NT2/D1 (cell line): ENCODE measurements at regions not wholly inside any gene's neighbourhood (a gene's known extent, or its start where the extent isn't known, plus 50 kb on each side); places are given as distances from the start of the nearest gene placed in this dataset.

Experiments
- DNase-seq: peaks from one replicate; pipeline ENCODE4 v3.0.0-alpha.2; 2011; ENCODE audit warnings: low read depth, low spot score
- H3K27me3 ChIP-seq: 2 replicates; pipeline ENCODE4 v1.6.0; 2011; ENCODE audit warnings: mild to moderate bottlenecking; ENCODE audit not compliant: insufficient read length, insufficient read depth
- H3K36me3 ChIP-seq: 2 replicates; pipeline ENCODE4 v1.6.1; 2011; ENCODE audit warnings: mild to moderate bottlenecking, low read length, mixed read lengths; ENCODE audit not compliant: insufficient read depth, insufficient read length
- H3K4me1 ChIP-seq: 2 replicates; pipeline ENCODE4 v1.5.1; 2011; ENCODE audit not compliant: insufficient read depth, insufficient read length
- H3K4me3 ChIP-seq: 2 replicates; pipeline ENCODE4 v1.5.1; 2011; ENCODE audit warnings: low read depth; ENCODE audit not compliant: insufficient read length
- H3K9ac ChIP-seq: 2 replicates; pipeline ENCODE4 v1.6.0; 2011; ENCODE audit warnings: low read depth; ENCODE audit not compliant: insufficient read length
- H3K9me3 ChIP-seq: 2 replicates; pipeline ENCODE4 v1.5.1; 2011; ENCODE audit warnings: mild to moderate bottlenecking, low read length; ENCODE audit not compliant: insufficient read depth
- SUZ12 ChIP-seq: IDR thresholded peaks from 2 replicates; pipeline ENCODE4 v1.6.1; 2011; ENCODE audit not compliant: insufficient read length, insufficient read depth; ENCODE audit errors: extremely low read depth
- YY1 ChIP-seq: IDR thresholded peaks from 2 replicates; pipeline ENCODE4 v1.6.1; 2011; ENCODE audit not compliant: insufficient read length, insufficient read depth
- ZNF274 ChIP-seq: IDR thresholded peaks from 2 replicates; pipeline ENCODE4 v1.6.1; 2011; ENCODE audit warnings: mild to moderate bottlenecking, low read depth, low read length

DNA sequence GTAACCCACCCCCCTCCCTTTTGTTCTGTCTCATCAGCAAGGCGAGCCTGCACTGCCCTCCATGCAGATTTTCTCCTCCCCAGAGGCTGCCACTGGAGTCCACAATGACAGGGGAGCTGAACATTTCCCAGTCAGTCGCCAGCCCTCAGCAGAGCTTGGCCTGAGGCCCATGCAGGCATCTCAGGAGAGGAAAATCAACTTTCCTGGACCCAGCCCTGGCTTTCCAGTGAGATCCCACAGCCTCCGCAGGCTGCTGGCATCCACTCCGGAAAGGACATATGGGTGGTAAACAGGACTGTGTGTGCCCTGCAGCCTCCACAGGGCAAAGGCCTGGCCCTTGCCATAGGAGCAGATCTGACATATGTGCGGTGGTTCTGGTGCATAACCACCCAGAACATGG lies 253.8 kb downstream of the TNS1 start:
- Histone ChIP-seq H3K9ac (no peak overlapping the region), H3K4me3 (no peak overlapping the region), H3K9me3 (0 out of 2 replicates have a peak, but pooled peaks cover 5% of the 10 kb centered on the region), H3K4me1 (peaks cover 3% of the 10 kb centered on the region), H3K36me3 (no peaks in the 10 kb centered on the region), H3K27me3 (no peaks in the 10 kb centered on the region)
- TF ChIP-seq ZNF274 (no peak), YY1 (no peak), SUZ12 (no peak)
- DNase-seq, result no peak

DNA sequence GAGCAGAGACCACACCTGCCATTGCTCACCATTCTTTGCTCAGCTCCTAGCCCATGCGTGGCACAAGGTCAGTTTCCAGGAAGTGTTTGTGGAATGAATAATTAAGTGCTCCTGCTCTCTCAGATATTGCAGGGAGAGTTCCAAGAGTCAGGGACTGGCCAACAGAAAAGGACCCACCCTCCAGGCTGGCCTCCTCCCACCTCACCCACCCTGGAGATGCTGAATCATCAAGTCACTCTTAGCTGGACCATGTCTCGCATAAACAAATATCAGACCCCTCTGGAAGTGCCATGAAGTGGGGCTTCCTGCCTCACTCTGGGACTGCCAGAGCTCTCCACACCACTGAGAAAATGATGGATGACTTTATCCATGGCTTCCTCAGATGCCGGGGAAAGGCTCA lies 256.0 kb downstream of the TNS1 start:
- H3K36me3 ChIP-seq, result no peaks in the 10 kb centered on the region
- no peak overlapping the region for H3K9ac ChIP-seq
- no peak overlapping the region for H3K4me3 ChIP-seq
- no peak for TF ChIP-seq YY1
- no peak for TF ChIP-seq ZNF274
- TF ChIP-seq SUZ12, result no peak
- peaks cover 3% of the 10 kb centered on the region for H3K4me1 ChIP-seq
- no peaks in the 10 kb centered on the region for H3K27me3 ChIP-seq
- 0 out of 2 replicates have a peak, but pooled peaks cover 5% of the 10 kb centered on the region for H3K9me3 ChIP-seq
- DNase-seq, result no peak

DNA sequence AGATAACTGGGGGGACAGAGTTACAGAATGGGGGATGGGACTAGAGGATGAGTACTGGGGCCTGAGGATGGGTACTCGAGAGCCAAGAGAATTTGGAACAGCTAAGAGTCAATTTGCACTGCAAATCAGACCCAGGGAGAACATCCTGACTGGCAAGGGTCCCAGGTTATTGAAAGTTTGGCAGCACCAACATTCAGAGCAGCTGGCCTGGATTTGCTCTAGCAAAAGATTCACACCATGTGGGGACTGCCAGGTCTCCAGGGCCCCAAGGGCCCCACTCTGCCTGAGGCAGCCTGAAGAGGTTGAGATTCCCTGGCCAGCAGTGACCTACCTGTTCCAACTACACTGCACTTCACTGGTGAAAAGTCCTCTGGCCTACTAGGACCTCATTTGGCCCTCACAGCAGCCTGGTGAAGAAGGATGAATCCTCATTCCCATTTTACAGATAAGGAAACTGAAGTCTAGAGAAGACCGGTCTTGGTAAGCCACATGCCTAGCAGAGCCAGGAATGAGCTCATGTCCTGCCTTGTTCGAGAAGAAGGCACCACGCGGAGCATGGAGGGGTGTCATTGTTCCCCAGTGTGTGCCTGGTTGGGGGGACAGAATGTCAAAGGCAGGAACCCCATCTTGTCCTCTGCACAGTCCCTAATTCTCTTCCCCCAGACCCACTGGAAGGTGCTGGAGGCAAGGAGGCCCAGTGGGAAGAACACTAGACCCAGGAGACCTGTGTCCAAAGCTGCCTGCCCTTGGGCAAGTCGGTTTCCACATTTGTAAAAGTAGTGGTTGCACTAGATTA lies 258.6 kb downstream of the TNS1 start:
- DNase-seq, result no peak
- H3K9ac ChIP-seq, result no peak overlapping the region

DNA sequence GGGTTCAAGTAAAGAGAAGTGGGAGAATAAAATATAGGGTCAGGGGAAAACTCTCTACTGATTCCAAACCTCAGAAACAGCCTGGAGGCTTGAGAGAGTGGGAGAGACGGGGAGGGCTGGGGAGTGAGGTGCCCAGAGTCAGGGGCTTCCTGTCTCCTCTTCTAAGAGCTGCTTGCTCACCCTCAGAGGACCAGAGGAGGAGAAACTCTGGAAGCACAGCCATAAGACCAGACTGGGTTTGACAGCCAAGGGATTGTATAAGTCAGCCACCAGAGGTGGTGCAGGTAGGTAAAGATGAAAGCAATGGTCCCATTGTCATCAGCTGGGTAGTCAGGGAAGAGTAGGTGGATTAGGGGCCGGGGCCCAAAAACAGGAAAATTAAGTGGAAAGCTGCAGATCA lies 259.4 kb downstream of the TNS1 start:
- TF ChIP-seq SUZ12, result no peak
- no peak for TF ChIP-seq ZNF274
- TF ChIP-seq YY1, result no peak
- no peak overlapping the region for H3K9ac ChIP-seq
- no peaks in the 10 kb centered on the region for H3K27me3 ChIP-seq
- DNase-seq, result no peak
- no peak overlapping the region for H3K4me3 ChIP-seq
- H3K36me3 ChIP-seq, result no peaks in the 10 kb centered on the region
- H3K9me3 ChIP-seq, result 0 out of 2 replicates have a peak, but pooled peaks cover 5% of the 10 kb centered on the region
- no peaks in the 10 kb centered on the region for H3K4me1 ChIP-seq

More for the DNA sequence above, 258.6 kb downstream of the TNS1 start:
- Histone ChIP-seq H3K9me3 (0 out of 2 replicates have a peak, but pooled peaks cover 5% of the 10 kb centered on the region), H3K36me3 (no peaks in the 10 kb centered on the region), H3K4me1 (peaks cover 3% of the 10 kb centered on the region), H3K27me3 (no peaks in the 10 kb centered on the region), H3K4me3 (no peak overlapping the region)
- no peak for TF ChIP-seq ZNF274
- no peak for TF ChIP-seq YY1

DNA sequence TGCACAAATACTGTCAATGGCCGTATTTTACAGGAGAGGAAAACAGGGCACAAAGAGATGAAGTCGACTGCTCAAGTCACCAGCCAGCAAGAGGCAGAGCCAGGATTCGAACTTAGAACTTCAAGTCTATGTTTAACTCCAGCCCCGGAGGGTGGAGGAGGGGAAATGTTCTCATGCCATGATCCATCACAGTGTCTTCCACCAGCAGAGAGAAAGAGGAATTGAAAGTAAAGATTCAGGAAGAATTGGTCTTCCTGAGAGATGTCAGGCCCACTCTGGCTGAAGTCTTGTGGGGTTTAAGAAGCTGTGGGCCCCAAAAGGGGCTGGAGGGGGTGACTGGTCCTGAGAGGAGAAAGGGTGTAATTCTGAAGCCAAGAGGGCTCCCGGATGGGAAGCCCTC lies 260.0 kb downstream of the TNS1 start:
- no peak overlapping the region for H3K9ac ChIP-seq
- H3K9me3 ChIP-seq, result 0 out of 2 replicates have a peak, but pooled peaks cover 5% of the 10 kb centered on the region
- H3K4me1 ChIP-seq, result no peaks in the 10 kb centered on the region
- TF ChIP-seq YY1, result no peak
- TF ChIP-seq SUZ12, result no peak
- no peak for TF ChIP-seq ZNF274
- H3K36me3 ChIP-seq, result no peaks in the 10 kb centered on the region
- no peak overlapping the region for H3K4me3 ChIP-seq
- H3K27me3 ChIP-seq, result no peaks in the 10 kb centered on the region
- no peak for DNase-seq

DNA sequence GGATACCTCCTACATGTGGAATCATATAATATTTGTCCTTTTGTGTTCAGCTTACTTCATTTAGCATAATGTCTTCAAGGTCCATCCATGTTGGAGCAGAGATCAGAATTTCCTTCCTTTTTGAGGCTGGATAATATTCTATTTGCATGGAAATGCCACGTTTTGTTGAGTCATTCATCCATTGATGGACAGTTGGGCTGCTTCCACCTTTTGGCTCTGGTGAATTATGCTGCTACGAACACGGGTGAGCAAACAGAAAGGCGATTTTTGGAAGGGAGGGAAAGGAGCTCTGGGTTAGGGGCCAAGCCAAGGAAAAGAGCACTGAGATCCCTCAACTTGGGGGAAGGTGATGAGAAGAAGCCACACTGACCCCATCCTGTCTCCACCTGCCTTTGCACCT lies 260.5 kb downstream of the TNS1 start:
- H3K9ac ChIP-seq, result no peak overlapping the region
- no peaks in the 10 kb centered on the region for H3K27me3 ChIP-seq
- no peak overlapping the region for H3K4me3 ChIP-seq
- no peaks in the 10 kb centered on the region for H3K4me1 ChIP-seq
- H3K36me3 ChIP-seq, result no peaks in the 10 kb centered on the region
- no peak for DNase-seq
- no peak for TF ChIP-seq SUZ12
- no peak for TF ChIP-seq ZNF274
- no peak for TF ChIP-seq YY1
- 0 out of 2 replicates have a peak, but pooled peaks cover 5% of the 10 kb centered on the region for H3K9me3 ChIP-seq

DNA sequence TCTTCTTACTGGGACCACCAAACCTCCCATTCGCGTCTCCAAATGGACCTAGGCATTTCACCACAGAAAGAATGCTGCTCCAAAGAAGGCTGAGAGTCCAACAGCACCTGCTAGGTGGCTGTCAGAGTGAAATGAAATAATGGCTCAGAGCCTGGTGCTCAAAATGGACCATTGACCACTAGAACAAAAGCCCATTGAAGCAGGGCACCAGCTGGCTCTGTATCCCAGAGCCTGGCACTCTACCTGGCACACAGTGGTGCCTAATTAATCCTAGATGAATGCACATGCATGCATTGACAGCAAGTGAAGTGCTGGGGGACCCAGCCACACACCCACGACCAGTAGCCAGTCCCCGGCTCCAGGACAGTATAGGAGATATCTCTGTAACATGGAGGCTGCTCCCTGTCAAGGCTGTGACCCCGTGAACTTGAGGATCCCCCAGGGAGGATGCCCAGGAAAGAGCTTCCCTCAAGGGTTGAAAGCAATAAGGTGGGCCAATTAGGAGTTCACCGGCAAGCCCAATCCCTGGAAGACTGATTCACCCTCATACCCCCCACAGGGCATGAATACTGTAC lies 261.3 kb downstream of the TNS1 start:
- DNase-seq, result no peak
- H3K9ac ChIP-seq, result no peak overlapping the region
- no peaks in the 10 kb centered on the region for H3K4me1 ChIP-seq
- no peak for TF ChIP-seq YY1
- TF ChIP-seq SUZ12, result no peak
- no peak for TF ChIP-seq ZNF274
- 0 out of 2 replicates have a peak, but pooled peaks cover 5% of the 10 kb centered on the region for H3K9me3 ChIP-seq
- H3K36me3 ChIP-seq, result no peaks in the 10 kb centered on the region
- no peak overlapping the region for H3K4me3 ChIP-seq
- no peaks in the 10 kb centered on the region for H3K27me3 ChIP-seq
